ENCODE measurements at regions not wholly inside any gene's neighbourhood (a gene's known extent, or its start where the extent isn't known, plus 50 kb on each side); places are given as distances from the start of the nearest gene placed in this dataset.

- DNase-seq: no peak
- Histone ChIP-seq H3K27me3 (no peaks in the 10 kb centered on the region), H3K4me1 (no peaks in the 10 kb centered on the region), H3K27ac (no peak overlapping the region), H3K4me3 (replicated peaks in 1 of 3) (no peak overlapping the region), H3K36me3 (no peaks in the 10 kb centered on the region), H3K9me3 (no peaks in the 10 kb centered on the region)
- TF ChIP-seq POLR2A (IDR thresholded peaks at IDR 0.05): no peak
- TF ChIP-seq CTCF (IDR thresholded peaks at IDR 0.05): no peak
- intact Hi-C loops (cut with DNase I): no loop called here
- WGBS, 2 donors: 98 to 100% methylated on average over 2 of the region's 2 CpGs
These were observed 61.1 kb upstream of the SAMSN1 start for GRCh38 chr21:14607262-14607661.

GRCh38 chr21:14603202-14603601 is 57.1 kb upstream of the SAMSN1 start:
- Histone ChIP-seq H3K4me3 (replicated peaks in 1 of 3) (no peak overlapping the region), H3K4me1 (no peaks in the 10 kb centered on the region), H3K36me3 (no peaks in the 10 kb centered on the region), H3K27me3 (no peaks in the 10 kb centered on the region), H3K9me3 (no peaks in the 10 kb centered on the region), H3K27ac (no peak overlapping the region)
- DNase-seq: no peak
- intact Hi-C loops (cut with DNase I): no loop called here
- WGBS, 2 donors: 73 to 75% methylated on average over 2 of the region's 2 CpGs
- TF ChIP-seq POLR2A (IDR thresholded peaks at IDR 0.05) (no peak), CTCF (IDR thresholded peaks at IDR 0.05) (no peak)

- Histone ChIP-seq H3K4me3 (replicated peaks in 1 of 3) (no peak overlapping the region), H3K36me3 (no peaks in the 10 kb centered on the region), H3K27me3 (no peaks in the 10 kb centered on the region), H3K9me3 (no peaks in the 10 kb centered on the region), H3K4me1 (no peaks in the 10 kb centered on the region), H3K27ac (no peak overlapping the region)
- no peak for TF ChIP-seq CTCF (IDR thresholded peaks at IDR 0.05)
- TF ChIP-seq POLR2A (IDR thresholded peaks at IDR 0.05): no peak
- 39 to 44% methylated on average over 1 of the region's 1 CpG for WGBS, 2 donors
- no peak for DNase-seq
- intact Hi-C loops (cut with DNase I): no loop called here
These were observed 56.4 kb upstream of the SAMSN1 start for GRCh38 chr21:14602382-14602958.

GRCh38 chr21:14600569-14601297 is 54.6 kb upstream of the SAMSN1 start:
- DNase-seq: no peak
- 89 to 91% methylated on average over 3 of the region's 3 CpGs for WGBS, 2 donors
- Histone ChIP-seq H3K36me3 (no peaks in the 10 kb centered on the region), H3K4me3 (replicated peaks in 1 of 3) (no peak overlapping the region), H3K27ac (no peak overlapping the region), H3K27me3 (no peaks in the 10 kb centered on the region), H3K9me3 (no peaks in the 10 kb centered on the region), H3K4me1 (no peaks in the 10 kb centered on the region)
- intact Hi-C loops (cut with DNase I): no loop called here
- no peak for TF ChIP-seq CTCF (IDR thresholded peaks at IDR 0.05)
- TF ChIP-seq POLR2A (IDR thresholded peaks at IDR 0.05): no peak

GRCh38 chr21:14598065-14598464 is 52.0 kb upstream of the SAMSN1 start:
- no peak overlapping the region for H3K4me3 ChIP-seq (replicated peaks in 1 of 3)
- H3K9me3 ChIP-seq: no peaks in the 10 kb centered on the region
- H3K36me3 ChIP-seq: no peaks in the 10 kb centered on the region
- intact Hi-C loops (cut with DNase I): no loop called here
- no peak for DNase-seq
- H3K27me3 ChIP-seq: no peaks in the 10 kb centered on the region
- H3K4me1 ChIP-seq: no peaks in the 10 kb centered on the region
- no peak overlapping the region for H3K27ac ChIP-seq
- TF ChIP-seq POLR2A (IDR thresholded peaks at IDR 0.05) (no peak), CTCF (IDR thresholded peaks at IDR 0.05) (no peak)
